ENCODE measurements at regions not wholly inside any gene's neighbourhood (a gene's known extent, or its start where the extent isn't known, plus 50 kb on each side); places are given as distances from the start of the nearest gene placed in this dataset.

DNA sequence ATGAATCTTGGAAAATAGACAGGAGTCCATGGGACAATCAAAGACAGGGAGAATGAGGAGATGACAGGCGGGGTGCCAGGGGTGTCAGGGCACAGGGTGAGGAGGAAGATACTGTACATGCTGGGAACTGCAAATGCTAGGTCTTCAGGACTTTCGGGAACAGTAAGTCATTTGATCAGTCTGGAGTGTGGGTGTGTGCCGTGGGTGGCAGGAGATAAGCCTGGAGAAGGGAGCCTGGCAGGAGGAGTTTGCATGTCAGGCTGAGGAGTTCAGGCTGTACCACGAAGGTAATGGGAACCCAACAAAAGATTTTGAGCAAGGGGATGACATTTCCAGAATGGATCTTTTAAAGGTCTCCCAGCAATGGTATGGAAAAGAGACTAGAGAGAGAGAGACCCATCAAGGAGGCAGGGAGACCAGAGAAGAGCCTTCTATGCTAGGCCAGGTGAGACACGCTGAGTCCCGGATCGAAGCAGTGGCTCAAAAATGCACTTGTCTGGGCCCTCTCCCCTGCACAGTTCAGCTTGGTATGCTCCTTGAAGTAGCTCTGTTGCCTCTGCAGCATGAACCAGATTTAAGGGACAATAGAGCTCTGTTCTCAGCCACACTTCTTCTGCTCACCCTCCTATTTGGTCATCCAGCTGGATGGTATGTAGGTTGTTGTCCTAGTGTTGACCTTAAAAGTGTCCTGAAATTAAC lies 77.0 kb upstream of the FER start:
- Histone ChIP-seq H3K36me3 (ENCODE audit: control insufficient read depth, insufficient read depth, low read length) (no peaks in the 10 kb centered on the region), H3K4me1 (ENCODE audit: control insufficient read depth, insufficient read depth, low read length) (no peaks in the 10 kb centered on the region), H3K27me3 (ENCODE audit: control insufficient read depth, insufficient read depth, low read length) (no peaks in the 10 kb centered on the region), H3K9me3 (replicated peaks; ENCODE audit: control insufficient read depth, low read depth, low read length) (no peaks in the 10 kb centered on the region), H3K4me3 (ENCODE audit: low read length) (no peak overlapping the region), H3K27ac (ENCODE audit: low read length) (no peak overlapping the region)
- 66% methylated on average over 7 of the region's 7 CpGs for WGBS (ENCODE audit: insufficient coverage)
- DNase-seq: no peak

DNA sequence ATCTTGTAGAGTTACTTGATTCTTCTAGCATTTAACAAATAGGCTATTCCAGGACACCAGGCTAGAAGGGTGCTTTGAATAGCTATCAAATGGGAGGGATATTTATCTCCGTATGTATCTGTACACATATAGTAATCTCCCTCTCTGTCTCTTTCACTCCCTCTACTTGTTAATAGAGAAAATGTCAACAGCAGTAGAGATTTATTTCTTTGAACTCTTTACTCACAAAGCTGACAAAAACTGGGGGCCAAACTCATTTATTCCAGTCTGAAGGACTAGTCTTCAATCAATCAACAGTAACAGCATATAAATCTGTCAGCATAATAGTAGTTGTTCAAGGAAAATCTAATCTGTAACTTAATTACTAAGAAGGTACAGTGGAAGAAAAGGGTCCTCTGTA lies 78.2 kb upstream of the FER start:
- no peaks in the 10 kb centered on the region for H3K27me3 ChIP-seq (ENCODE audit: control insufficient read depth, insufficient read depth, low read length)
- no peak for DNase-seq
- H3K36me3 ChIP-seq (ENCODE audit: control insufficient read depth, insufficient read depth, low read length): no peaks in the 10 kb centered on the region
- H3K4me1 ChIP-seq (ENCODE audit: control insufficient read depth, insufficient read depth, low read length): no peaks in the 10 kb centered on the region
- H3K4me3 ChIP-seq (ENCODE audit: low read length): no peak overlapping the region
- H3K9me3 ChIP-seq (replicated peaks; ENCODE audit: control insufficient read depth, low read depth, low read length): no peaks in the 10 kb centered on the region
- H3K27ac ChIP-seq (ENCODE audit: low read length): no peak overlapping the region
- no CpG with 5 or more reads among the region's 1 CpG for WGBS (ENCODE audit: insufficient coverage)

DNA sequence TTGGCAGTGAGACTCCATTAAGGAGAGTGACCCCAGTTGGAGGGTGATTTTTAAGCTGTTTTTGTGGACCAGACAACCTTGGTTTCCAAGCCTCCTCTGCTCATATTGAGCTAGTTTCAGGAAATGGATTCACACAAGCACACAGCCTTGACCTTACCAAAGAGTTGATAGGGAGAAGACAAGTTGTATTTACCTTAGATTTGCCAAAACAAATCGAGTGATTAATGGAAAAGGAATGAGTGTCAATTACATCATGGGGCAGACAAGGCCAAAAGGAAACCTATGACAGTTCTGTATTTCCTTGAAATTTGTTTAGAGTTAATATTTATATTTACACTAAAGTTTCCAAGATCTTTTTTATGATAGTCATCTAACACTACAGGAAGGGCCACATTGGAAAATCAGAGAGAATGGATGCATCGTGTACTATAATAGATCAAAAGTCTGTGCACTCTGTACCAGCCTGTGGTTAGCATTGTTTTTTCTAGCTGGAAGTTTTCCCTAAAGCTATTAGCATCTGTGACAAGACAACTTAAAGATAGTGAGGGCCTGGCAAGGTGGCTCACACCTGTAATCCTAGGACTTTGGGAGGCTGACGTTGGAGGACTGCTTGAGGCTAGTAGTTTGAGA lies 86.0 kb upstream of the FER start:
- Histone ChIP-seq H3K27ac (ENCODE audit: low read length) (no peak overlapping the region), H3K27me3 (ENCODE audit: control insufficient read depth, insufficient read depth, low read length) (no peaks in the 10 kb centered on the region)
- 90% methylated on average over 1 of the region's 3 CpGs for WGBS (ENCODE audit: insufficient coverage)

DNA sequence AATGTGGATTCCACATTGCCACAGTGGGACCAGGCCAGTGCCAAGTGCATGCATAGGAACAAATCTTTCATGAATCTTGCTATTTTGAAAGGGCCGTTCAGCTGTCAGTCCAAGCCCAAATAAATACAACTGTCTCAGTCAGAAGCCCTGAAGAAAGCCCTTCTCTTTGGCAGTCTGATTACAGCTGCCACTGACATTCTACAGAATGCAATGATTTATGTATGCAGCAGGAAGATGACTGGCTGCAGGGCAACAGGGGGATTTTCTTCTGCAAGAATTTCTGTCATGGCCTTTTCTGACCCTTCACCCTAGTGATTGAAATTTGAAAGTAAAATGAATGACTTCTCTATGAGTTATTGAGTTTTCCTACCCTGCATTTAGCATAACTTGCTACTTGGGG lies 86.7 kb upstream of the FER start:
- H3K4me3 ChIP-seq (ENCODE audit: low read length): no peak overlapping the region
- peak; percentile 30 for DNase-seq
- no CpG with 5 or more reads among the region's 1 CpG for whole genome bisulfite sequencing (ENCODE audit: insufficient coverage)
- no peaks in the 10 kb centered on the region for H3K9me3 ChIP-seq (replicated peaks; ENCODE audit: control insufficient read depth, low read depth, low read length)
- no peaks in the 10 kb centered on the region for H3K27me3 ChIP-seq (ENCODE audit: control insufficient read depth, insufficient read depth, low read length)
- H3K4me1 ChIP-seq (ENCODE audit: control insufficient read depth, insufficient read depth, low read length): peaks cover 3% of the 10 kb centered on the region
- H3K27ac ChIP-seq (ENCODE audit: low read length): no peak overlapping the region
- no peaks in the 10 kb centered on the region for H3K36me3 ChIP-seq (ENCODE audit: control insufficient read depth, insufficient read depth, low read length)

More for the DNA sequence above, 86.0 kb upstream of the FER start:
- Histone ChIP-seq H3K9me3 (replicated peaks; ENCODE audit: control insufficient read depth, low read depth, low read length) (no peaks in the 10 kb centered on the region), H3K4me3 (ENCODE audit: low read length) (no peak overlapping the region), H3K4me1 (ENCODE audit: control insufficient read depth, insufficient read depth, low read length) (peaks cover 3% of the 10 kb centered on the region), H3K36me3 (ENCODE audit: control insufficient read depth, insufficient read depth, low read length) (no peaks in the 10 kb centered on the region)
- no peak for DNase-seq

DNA sequence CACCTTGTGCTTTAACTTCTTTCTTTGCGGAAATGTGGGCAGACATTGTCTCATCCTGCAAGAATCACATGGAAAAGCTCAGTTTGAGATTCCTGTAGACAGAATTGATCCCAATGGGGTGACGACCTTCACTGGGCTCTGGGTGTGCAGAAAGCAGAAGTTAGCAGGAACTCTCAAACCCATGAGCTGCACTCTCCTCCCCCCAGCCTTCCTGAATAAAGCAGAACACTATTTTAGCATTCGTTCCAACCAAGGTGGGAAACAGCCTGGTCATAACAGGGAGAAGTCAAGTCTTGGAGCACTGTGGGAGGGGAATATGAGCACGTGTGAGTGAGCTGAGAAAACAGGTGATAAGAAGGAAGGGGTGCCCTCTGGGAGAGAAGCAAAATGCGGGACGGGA lies 87.4 kb upstream of the FER start:
- H3K27ac ChIP-seq (ENCODE audit: low read length): no peak overlapping the region
- H3K9me3 ChIP-seq (replicated peaks; ENCODE audit: control insufficient read depth, low read depth, low read length): no peaks in the 10 kb centered on the region
- no peaks in the 10 kb centered on the region for H3K36me3 ChIP-seq (ENCODE audit: control insufficient read depth, insufficient read depth, low read length)
- WGBS (ENCODE audit: insufficient coverage): 47% methylated on average over 3 of the region's 6 CpGs
- H3K4me1 ChIP-seq (ENCODE audit: control insufficient read depth, insufficient read depth, low read length): peaks cover 3% of the 10 kb centered on the region
- no peaks in the 10 kb centered on the region for H3K27me3 ChIP-seq (ENCODE audit: control insufficient read depth, insufficient read depth, low read length)
- H3K4me3 ChIP-seq (ENCODE audit: low read length): no peak overlapping the region
- DNase-seq: no peak

DNA sequence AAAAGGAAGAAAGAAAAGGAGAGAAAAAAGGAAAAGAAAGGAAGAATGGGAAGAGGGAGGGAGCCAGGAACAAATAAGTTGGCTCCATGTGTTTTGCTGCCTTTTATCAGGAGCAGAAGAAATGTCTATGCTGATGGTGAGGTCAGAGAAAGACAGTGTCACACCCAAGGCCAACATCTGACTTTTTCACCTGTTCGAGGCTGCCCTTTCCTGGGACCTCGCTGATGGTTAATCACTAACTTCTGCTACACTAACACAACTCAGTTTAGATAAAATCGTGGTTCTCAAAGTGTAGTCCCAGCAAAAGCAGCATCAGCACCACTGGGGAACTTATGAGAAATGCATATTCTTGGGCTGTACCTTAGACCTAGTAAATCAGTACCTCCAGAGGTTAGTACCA lies 88.2 kb upstream of the FER start:
- DNase-seq: no peak
- no CpG with 5 or more reads among the region's 3 CpGs for WGBS (ENCODE audit: insufficient coverage)
- Histone ChIP-seq H3K4me1 (ENCODE audit: control insufficient read depth, insufficient read depth, low read length) (peaks cover 3% of the 10 kb centered on the region), H3K9me3 (replicated peaks; ENCODE audit: control insufficient read depth, low read depth, low read length) (no peaks in the 10 kb centered on the region), H3K27me3 (ENCODE audit: control insufficient read depth, insufficient read depth, low read length) (no peaks in the 10 kb centered on the region), H3K36me3 (ENCODE audit: control insufficient read depth, insufficient read depth, low read length) (no peaks in the 10 kb centered on the region), H3K27ac (ENCODE audit: low read length) (no peak overlapping the region), H3K4me3 (ENCODE audit: low read length) (no peak overlapping the region)

DNA sequence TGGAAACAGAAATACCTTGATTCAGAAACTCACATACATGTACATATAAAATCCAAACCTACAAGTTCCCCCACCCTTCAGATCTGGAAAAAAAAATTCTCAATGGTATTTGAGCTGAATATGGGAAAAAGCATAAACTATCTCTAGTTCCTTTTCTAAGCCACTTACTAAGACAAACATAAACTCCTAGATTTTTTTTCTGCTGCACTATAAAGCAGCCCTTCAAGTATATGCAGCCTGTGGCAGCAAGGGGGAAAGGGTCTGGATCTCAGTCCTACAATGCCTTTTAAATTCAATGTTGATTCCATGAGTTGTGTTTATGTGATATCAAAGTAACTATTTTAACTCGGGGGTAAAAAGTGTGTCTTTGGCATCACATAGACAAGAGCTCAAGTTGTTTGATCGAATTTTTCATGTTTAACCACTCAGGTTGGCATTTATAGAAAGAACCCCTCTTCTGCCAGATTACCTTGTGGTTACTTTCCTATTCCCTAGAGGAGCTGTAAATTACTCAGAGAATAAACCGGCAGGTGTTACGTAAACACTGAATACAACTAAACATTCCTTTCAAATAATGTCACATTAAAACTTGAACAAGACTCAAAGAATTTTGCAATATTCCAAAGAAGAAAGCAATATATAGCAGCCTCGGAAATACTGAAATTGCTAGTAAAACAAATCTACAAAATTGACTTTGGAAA lies 91.8 kb upstream of the FER start:
- H3K27ac ChIP-seq (ENCODE audit: low read length): no peak overlapping the region
- peaks cover 3% of the 10 kb centered on the region for H3K4me1 ChIP-seq (ENCODE audit: control insufficient read depth, insufficient read depth, low read length)
- H3K4me3 ChIP-seq (ENCODE audit: low read length): no peak overlapping the region
- DNase-seq: peak; percentile 24
- no peaks in the 10 kb centered on the region for H3K27me3 ChIP-seq (ENCODE audit: control insufficient read depth, insufficient read depth, low read length)
- no peaks in the 10 kb centered on the region for H3K36me3 ChIP-seq (ENCODE audit: control insufficient read depth, insufficient read depth, low read length)
- WGBS (ENCODE audit: insufficient coverage): 80% methylated on average over 1 of the region's 5 CpGs
- H3K9me3 ChIP-seq (replicated peaks; ENCODE audit: control insufficient read depth, low read depth, low read length): no peaks in the 10 kb centered on the region

DNA sequence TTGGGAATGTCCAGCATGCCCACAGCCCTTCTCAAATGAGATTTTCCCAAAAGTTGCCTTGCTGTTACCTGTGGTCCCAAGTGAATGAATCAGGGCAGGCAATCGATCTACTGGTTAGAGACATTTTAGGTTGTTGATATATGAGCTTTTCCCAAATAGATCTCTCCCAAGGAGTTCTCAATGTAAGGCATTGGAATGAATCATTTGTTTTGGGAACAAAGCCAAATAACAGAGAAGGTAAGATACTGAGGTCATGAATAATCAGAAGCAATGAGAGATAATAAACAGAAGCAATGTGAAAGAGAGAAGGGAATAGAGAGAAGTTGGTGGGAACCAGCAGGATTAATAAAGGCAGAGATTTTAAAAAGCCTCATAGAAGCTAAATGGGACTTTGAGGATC lies 93.6 kb upstream of the FER start:
- Histone ChIP-seq H3K9me3 (replicated peaks; ENCODE audit: control insufficient read depth, low read depth, low read length) (no peaks in the 10 kb centered on the region), H3K4me1 (ENCODE audit: control insufficient read depth, insufficient read depth, low read length) (no peaks in the 10 kb centered on the region), H3K36me3 (ENCODE audit: control insufficient read depth, insufficient read depth, low read length) (no peaks in the 10 kb centered on the region), H3K27me3 (ENCODE audit: control insufficient read depth, insufficient read depth, low read length) (no peaks in the 10 kb centered on the region), H3K27ac (ENCODE audit: low read length) (no peak overlapping the region), H3K4me3 (ENCODE audit: low read length) (no peak overlapping the region)
- no CpG with 5 or more reads among the region's 1 CpG for WGBS (ENCODE audit: insufficient coverage)
- DNase-seq: no peak

DNA sequence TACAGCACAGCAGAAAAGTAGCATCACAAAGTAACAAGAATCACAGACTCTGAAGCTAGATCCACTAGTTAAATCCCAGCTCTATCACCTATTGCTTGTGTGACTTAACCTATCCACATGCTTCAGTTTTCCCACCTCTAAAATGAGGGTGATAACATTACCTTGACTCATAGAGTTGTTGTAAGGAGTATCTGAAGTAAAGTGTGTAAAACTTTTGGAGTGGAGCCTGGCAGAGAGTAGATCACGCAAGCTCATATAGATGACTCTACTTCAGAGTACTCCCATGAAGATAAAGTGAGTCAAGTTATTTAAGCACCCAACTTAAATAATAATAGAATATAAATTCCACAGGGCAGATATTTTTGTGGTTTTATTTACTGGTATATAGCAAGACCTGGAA lies 94.5 kb upstream of the FER start:
- H3K4me3 ChIP-seq (ENCODE audit: low read length): no peak overlapping the region
- no peaks in the 10 kb centered on the region for H3K9me3 ChIP-seq (replicated peaks; ENCODE audit: control insufficient read depth, low read depth, low read length)
- no peaks in the 10 kb centered on the region for H3K36me3 ChIP-seq (ENCODE audit: control insufficient read depth, insufficient read depth, low read length)
- H3K4me1 ChIP-seq (ENCODE audit: control insufficient read depth, insufficient read depth, low read length): no peaks in the 10 kb centered on the region
- H3K27ac ChIP-seq (ENCODE audit: low read length): no peak overlapping the region
- no peak for DNase-seq
- WGBS (ENCODE audit: insufficient coverage): no CpG with 5 or more reads among the region's 1 CpG
- no peaks in the 10 kb centered on the region for H3K27me3 ChIP-seq (ENCODE audit: control insufficient read depth, insufficient read depth, low read length)

DNA sequence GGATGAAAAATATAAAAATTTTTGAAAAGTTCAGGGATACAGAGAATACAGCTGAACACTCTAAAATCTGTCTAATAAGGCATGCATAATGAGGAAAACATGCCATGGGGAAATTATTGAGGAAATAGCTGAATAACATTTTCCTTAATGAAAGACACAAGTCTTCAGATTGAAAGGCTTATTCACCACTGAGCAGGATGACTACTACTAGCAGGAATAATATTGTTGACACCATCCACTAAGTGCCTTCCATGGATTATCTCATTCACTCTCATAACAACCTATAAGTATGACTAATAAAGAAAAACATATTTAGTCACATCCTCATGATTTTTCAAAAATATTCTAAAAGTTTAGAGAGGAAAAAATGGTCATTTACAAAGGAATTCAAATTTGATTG lies 96.7 kb upstream of the FER start:
- Histone ChIP-seq H3K4me3 (ENCODE audit: low read length) (no peak overlapping the region), H3K36me3 (ENCODE audit: control insufficient read depth, insufficient read depth, low read length) (no peaks in the 10 kb centered on the region), H3K27me3 (ENCODE audit: control insufficient read depth, insufficient read depth, low read length) (no peaks in the 10 kb centered on the region), H3K9me3 (replicated peaks; ENCODE audit: control insufficient read depth, low read depth, low read length) (no peaks in the 10 kb centered on the region), H3K4me1 (ENCODE audit: control insufficient read depth, insufficient read depth, low read length) (no peaks in the 10 kb centered on the region), H3K27ac (ENCODE audit: low read length) (no peak overlapping the region)
- DNase-seq: no peak
